SK-N-SH (cell line): ENCODE measurements at regions not wholly inside any gene's neighbourhood (a gene's known extent, or its start where the extent isn't known, plus 50 kb on each side); places are given as distances from the start of the nearest gene placed in this dataset.

Source experiments
- CTCF ChIP-seq: fragments of 200-600 bp; sonication (generic); IDR thresholded peaks from 2 replicates; pipeline ENCODE4 v1.6.1; 2017; ENCODE audit warnings: antibody characterized with exemption, mild to moderate bottlenecking, moderate library complexity
- GABPA ChIP-seq: IDR thresholded peaks from 2 replicates; pipeline ENCODE4 v1.4.0; 2012; ENCODE audit warnings: low read depth, mild to moderate bottlenecking
- JUND ChIP-seq: IDR thresholded peaks from 2 replicates; pipeline ENCODE4 v1.4.0; 2012
- MAX ChIP-seq: IDR thresholded peaks from 2 replicates; pipeline ENCODE4 v1.4.0; 2012; ENCODE audit warnings: low read depth
- POLR2AphosphoS5 ChIP-seq: IDR thresholded peaks from 2 replicates; pipeline ENCODE4 v1.6.1; 2012; ENCODE audit warnings: low read depth, low read length
- SMC3 ChIP-seq: IDR thresholded peaks from 2 replicates; pipeline ENCODE4 v1.6.1; 2012; ENCODE audit warnings: low read depth, low read length, improper control_type of control experiment
- TEAD4 ChIP-seq: IDR thresholded peaks from 2 replicates; pipeline ENCODE4 v1.4.0; 2012; ENCODE audit warnings: mild to moderate bottlenecking, borderline replicate concordance; ENCODE audit not compliant: insufficient read depth

- no peak for TF ChIP-seq TEAD4
- TF ChIP-seq CTCF: no peak
- TF ChIP-seq MAX: no peak
- TF ChIP-seq POLR2AphosphoS5: no peak
- no peak for TF ChIP-seq SMC3
- no peak for TF ChIP-seq GABPA
- no peak for TF ChIP-seq JUND
Measured at GRCh38 chr9:120259100-120259499, 320.9 kb downstream of the CDK5RAP2 start.
